Loucy (cell line): ENCODE measurements at regions not wholly inside any gene's neighbourhood (a gene's known extent, or its start where the extent isn't known, plus 50 kb on each side); places are given as distances from the start of the nearest gene placed in this dataset.

Experiments used
- EZH2phosphoT487 ChIP-seq: fragments of 200-600 bp; IDR thresholded peaks from 2 replicates; pipeline ENCODE4 v1.6.1; 2018; ENCODE audit warnings: antibody characterized with exemption, mild to moderate bottlenecking, moderate library complexity, borderline replicate concordance
- TF ChIP-seq, protein P1 (sequence below): fragments of 200-600 bp; sonication (generic); conservative IDR thresholded peaks from 2 replicates; pipeline ENCODE4 v1.5.1; 2014; ENCODE audit warnings: mild to moderate bottlenecking, antibody characterized with exemption, low read length

- TF ChIP-seq, protein P1, sequence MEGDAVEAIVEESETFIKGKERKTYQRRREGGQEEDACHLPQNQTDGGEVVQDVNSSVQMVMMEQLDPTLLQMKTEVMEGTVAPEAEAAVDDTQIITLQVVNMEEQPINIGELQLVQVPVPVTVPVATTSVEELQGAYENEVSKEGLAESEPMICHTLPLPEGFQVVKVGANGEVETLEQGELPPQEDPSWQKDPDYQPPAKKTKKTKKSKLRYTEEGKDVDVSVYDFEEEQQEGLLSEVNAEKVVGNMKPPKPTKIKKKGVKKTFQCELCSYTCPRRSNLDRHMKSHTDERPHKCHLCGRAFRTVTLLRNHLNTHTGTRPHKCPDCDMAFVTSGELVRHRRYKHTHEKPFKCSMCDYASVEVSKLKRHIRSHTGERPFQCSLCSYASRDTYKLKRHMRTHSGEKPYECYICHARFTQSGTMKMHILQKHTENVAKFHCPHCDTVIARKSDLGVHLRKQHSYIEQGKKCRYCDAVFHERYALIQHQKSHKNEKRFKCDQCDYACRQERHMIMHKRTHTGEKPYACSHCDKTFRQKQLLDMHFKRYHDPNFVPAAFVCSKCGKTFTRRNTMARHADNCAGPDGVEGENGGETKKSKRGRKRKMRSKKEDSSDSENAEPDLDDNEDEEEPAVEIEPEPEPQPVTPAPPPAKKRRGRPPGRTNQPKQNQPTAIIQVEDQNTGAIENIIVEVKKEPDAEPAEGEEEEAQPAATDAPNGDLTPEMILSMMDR, result no peak
- no peak for TF ChIP-seq EZH2phosphoT487
These were observed 1925.8 kb upstream of the PRR20A start for GRCh38 chr13:55214841-55215345.
